OCI-LY7 (cell line): ENCODE measurements at regions not wholly inside any gene's neighbourhood (a gene's known extent, or its start where the extent isn't known, plus 50 kb on each side); places are given as distances from the start of the nearest gene placed in this dataset.

Source experiments
- CTCF ChIP-seq: fragments of 200-600 bp; sonication (generic); conservative IDR thresholded peaks from 2 replicates; pipeline ENCODE4 v1.5.1; 2014; ENCODE audit warnings: mild to moderate bottlenecking, antibody characterized with exemption, low read length, moderate library complexity, mixed read lengths
- EZH2phosphoT487 ChIP-seq: fragments of 200-600 bp; sonication (generic); IDR thresholded peaks from 2 replicates; pipeline ENCODE4 v1.6.1; 2018; ENCODE audit warnings: low read depth, borderline replicate concordance, mild to moderate bottlenecking, mixed run types, antibody characterized with exemption, low read length, moderate library complexity, mixed read lengths

DNA sequence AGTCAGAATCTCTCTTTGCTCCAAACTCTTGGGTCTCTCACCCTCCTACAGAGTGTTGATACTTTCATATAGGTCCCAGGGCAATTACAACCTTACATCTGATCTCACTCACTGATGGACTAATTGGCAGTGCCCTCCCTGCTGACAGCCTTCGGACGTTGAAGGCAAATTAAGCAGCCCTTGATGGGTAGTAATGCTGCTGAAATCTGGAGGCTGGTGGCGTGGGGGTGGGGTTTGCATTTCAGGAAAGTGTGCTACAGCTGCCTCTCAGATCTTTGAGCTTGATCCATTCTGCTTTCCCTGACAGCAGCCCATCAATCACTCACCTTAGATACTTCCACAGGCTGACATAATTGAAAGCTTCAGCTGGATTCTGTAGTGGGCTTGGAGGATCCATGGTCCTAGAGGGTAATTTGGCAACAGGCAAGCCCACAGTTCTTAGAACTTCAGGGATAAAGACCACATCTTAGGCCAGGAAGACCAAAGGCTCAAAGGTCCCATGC, 349.1 kb upstream of the PODXL start:
- no peak for TF ChIP-seq CTCF
- TF ChIP-seq EZH2phosphoT487 = no peak
